ENCODE measurements at regions not wholly inside any gene's neighbourhood (a gene's known extent, or its start where the extent isn't known, plus 50 kb on each side); places are given as distances from the start of the nearest gene placed in this dataset.

DNA sequence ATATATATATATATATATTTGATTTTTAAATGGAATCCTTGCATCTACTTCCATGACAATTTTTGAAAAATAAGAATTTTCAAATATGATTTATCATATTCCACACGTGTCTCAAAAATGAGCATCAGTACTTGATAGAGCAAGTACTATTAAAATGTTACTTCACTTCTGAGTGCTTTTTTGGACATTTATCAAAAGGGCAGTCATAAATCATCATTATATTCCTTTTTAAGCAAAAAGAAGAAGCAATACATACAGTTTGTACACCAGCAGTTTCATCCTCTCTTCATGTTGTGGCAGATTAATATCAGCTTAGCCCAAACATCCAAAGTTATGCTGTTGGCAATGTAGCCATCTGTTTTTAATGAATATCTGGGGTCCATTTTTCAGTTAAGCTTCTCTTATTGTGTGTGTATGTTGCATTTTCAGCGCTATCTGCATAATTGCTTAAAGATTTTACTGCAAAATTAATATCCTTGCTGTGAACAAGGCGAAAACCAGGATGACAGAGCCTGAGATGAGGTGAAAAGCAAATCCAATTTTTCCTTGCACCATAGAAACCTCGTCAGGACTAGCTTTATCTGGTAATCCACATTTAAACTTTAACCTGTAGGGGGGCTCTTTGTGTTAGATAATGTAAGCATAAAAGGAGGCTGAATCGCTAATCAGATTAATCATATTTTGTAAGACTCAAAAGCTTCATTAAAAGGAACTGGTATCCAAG, 604.9 kb upstream of the AGTR1 start:
- TF ChIP-seq, protein P1, sequence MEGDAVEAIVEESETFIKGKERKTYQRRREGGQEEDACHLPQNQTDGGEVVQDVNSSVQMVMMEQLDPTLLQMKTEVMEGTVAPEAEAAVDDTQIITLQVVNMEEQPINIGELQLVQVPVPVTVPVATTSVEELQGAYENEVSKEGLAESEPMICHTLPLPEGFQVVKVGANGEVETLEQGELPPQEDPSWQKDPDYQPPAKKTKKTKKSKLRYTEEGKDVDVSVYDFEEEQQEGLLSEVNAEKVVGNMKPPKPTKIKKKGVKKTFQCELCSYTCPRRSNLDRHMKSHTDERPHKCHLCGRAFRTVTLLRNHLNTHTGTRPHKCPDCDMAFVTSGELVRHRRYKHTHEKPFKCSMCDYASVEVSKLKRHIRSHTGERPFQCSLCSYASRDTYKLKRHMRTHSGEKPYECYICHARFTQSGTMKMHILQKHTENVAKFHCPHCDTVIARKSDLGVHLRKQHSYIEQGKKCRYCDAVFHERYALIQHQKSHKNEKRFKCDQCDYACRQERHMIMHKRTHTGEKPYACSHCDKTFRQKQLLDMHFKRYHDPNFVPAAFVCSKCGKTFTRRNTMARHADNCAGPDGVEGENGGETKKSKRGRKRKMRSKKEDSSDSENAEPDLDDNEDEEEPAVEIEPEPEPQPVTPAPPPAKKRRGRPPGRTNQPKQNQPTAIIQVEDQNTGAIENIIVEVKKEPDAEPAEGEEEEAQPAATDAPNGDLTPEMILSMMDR (conservative IDR thresholded peaks at IDR 0.05; ENCODE audit: low read depth in 2 of 2): no peak
- TF ChIP-seq EZH2phosphoT487 (IDR thresholded peaks at IDR 0.05; ENCODE audit: unreplicated experiment): no peak
- TF ChIP-seq POLR2AphosphoS5 (IDR thresholded peaks at IDR 0.05; ENCODE audit: low read depth): no peak
- TF ChIP-seq EZH2 (IDR thresholded peaks at IDR 0.05; ENCODE audit: low read depth, unreplicated experiment): no peak
- TF ChIP-seq, protein P2, sequence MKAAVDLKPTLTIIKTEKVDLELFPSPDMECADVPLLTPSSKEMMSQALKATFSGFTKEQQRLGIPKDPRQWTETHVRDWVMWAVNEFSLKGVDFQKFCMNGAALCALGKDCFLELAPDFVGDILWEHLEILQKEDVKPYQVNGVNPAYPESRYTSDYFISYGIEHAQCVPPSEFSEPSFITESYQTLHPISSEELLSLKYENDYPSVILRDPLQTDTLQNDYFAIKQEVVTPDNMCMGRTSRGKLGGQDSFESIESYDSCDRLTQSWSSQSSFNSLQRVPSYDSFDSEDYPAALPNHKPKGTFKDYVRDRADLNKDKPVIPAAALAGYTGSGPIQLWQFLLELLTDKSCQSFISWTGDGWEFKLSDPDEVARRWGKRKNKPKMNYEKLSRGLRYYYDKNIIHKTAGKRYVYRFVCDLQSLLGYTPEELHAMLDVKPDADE (IDR thresholded peaks at IDR 0.05): no peak
- no peak for TF ChIP-seq CREB1 (CRISPR knock-in tag; IDR thresholded peaks at IDR 0.05; ENCODE audit: low read depth)

All from GM23338 (cell line).